ENCODE measurements at regions not wholly inside any gene's neighbourhood (a gene's known extent, or its start where the extent isn't known, plus 50 kb on each side); places are given as distances from the start of the nearest gene placed in this dataset.

DNA sequence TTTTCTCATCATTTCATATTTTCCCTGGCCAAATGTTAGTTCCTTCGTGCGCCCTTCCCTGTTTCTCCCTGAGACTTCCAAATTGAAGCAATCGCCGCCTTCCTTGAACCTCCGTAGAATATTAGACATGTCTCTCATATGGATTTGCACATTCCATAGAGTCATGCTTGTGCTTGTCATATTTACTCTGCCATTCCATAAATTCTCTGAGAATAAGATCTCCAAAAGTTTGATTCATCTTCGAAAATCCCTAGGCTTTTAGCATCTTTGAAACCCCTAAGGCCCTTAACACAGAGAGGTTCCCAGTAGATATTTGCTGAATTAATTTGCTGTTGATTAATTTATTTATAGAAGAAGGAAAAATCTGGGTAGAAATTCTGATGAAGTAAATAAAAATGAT lies 202.2 kb upstream of the PIK3C3 start:
- DNase-seq, result no peak

DNA sequence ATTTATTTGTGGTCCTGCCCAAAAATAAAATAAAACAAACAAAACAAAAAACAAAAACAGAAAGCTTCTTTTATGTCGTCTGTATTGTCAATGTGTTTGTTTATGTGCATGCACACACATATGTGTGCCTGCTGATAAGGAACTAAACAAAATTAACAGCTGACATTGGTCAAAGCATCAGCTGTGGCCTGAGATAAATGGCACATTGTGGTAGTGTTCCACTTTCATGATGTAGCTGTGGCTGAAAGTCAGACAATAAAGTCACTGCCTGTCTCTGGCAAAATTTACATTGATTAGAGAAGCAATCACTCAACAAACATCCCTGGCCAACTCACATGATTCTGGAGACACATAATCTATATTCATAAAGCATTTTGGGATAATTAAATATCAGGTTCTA lies 203.4 kb upstream of the PIK3C3 start:
- DNase-seq, result no peak

- DNase-seq, result no peak
These were observed 203.9 kb upstream of the PIK3C3 start for GRCh38 chr18:41751161-41751560.

GRCh38 chr18:41747723-41748242 lies 207.3 kb upstream of the PIK3C3 start:
- no peak for DNase-seq

- no peak for DNase-seq
These were observed 209.6 kb upstream of the PIK3C3 start for GRCh38 chr18:41745166-41746049.

GRCh38 chr18:41744421-41745030 lies 210.5 kb upstream of the PIK3C3 start:
- no peak for DNase-seq

GRCh38 chr18:41737218-41737617 lies 217.8 kb upstream of the PIK3C3 start:
- no peak for DNase-seq

- DNase-seq, result no peak
These were observed 220.1 kb upstream of the PIK3C3 start for GRCh38 chr18:41734917-41735316.

DNA sequence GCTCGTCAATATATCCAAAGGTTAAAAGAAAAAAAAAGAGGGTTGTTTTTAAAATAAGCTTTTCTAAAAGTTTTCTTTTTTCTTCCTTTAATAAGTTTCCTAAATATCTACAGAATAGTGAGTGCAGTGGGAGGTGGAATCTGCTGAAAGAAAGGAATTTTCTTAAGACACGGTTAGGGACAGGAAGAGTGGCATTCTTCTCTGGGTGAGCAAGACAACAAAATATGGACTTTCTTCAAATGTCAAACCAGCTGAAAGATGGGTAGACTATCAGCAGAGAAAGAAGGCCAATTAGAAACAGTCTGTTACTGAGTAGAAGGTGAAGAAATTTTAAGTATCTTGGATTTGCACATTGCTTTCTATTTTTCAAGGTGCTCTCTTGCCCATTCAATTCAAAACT lies 222.7 kb upstream of the PIK3C3 start:
- no peak for DNase-seq

DNA sequence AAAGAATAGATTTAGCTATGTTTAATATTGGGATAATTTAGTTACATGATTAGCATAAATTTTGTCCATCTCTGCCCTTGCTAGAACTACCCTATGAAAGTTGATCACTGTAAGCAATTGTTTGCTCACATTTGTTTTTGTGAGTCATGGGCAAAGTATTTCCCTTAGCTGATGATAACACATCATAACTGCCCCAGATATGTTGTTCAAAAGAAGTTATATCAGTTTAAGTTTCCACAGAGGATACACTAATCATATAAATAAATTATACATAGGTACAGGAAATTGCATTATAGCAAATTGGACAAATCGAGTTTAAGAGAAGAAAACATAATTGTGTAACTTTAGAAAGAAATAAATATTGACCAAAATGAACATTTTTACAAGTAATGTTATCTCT lies 223.2 kb upstream of the PIK3C3 start:
- no peak for DNase-seq

DNA sequence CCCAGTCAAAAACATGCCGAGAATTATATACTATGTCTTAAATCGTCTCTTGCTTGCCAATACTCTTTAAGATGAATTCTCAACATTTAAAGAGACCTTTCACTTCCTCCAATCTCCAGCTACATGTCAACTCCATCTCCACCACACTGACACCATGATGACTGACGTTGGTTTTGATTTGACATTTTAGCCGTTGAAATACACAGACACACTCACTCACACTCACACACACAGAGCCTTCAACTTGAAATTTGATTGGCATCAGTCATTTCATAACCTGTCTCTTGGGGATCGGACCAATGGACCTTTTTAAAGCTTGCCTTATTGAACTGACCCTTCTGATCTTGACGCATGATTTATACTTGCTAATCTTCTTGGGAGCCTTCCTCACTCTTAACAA lies 230.8 kb upstream of the PIK3C3 start:
- no peak for DNase-seq

DNA sequence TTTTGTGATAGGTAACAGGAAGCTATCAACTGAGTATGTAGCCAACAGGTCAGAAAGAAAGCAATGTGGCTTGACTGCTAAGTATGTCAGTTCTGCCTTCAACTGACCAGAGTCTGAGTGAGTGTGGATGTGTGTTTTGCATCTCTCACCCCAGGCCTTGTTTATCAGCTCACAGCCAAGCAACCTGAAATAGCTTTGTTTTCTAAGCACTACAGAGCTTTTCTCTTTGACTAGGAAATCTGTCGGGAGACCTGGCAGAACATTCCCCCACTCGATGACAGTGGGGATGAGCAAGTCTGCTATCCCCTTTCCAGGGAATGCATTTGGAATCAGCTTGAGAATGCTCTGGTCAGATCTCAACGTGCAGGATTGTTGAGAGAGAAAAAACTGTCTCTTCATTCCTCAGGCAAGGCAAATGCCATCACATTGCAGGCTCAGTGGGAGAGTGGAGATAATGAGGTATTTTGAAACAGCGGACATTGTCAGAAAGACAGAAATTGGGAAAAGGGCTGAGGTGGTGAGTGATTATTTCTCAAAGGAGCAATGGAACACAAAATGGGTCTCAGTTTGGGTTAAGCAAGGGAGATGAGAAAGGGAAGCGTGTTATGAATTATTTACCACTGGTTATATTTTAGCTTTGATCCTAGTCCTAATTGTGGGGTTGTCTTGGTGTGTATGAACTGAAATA lies 233.8 kb upstream of the PIK3C3 start:
- no peak for DNase-seq

DNA sequence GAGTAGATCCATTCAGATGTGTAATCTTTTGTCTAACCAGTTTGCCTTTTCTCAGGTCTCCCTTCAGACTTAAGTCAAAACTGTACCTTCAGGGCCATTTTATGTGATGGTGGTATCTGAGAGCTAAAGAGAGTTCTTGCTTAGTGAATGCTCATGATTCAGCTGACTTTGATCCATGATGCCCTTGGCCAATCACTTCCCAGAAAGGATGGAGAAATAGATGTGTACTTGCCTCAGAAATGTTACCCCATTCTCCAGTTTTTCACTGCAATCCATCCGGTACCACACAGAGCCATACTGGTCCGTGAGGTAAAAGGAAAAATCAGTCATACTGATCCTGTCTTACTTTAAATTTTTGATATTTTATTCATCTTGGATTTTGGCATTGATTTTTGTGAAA lies 234.8 kb upstream of the PIK3C3 start:
- DNase-seq, result no peak

- no peak for DNase-seq
These were observed 235.2 kb upstream of the PIK3C3 start for GRCh38 chr18:41719808-41720207.

- no peak for DNase-seq
These were observed 240.2 kb upstream of the PIK3C3 start for GRCh38 chr18:41714872-41715271.

GRCh38 chr18:41713969-41714825 lies 240.8 kb upstream of the PIK3C3 start:
- DNase-seq, result no peak

GRCh38 chr18:41706301-41706700 lies 248.7 kb upstream of the PIK3C3 start:
- DNase-seq, result no peak

- DNase-seq, result no peak
These were observed 251.1 kb upstream of the PIK3C3 start for GRCh38 chr18:41703744-41704530.

DNA sequence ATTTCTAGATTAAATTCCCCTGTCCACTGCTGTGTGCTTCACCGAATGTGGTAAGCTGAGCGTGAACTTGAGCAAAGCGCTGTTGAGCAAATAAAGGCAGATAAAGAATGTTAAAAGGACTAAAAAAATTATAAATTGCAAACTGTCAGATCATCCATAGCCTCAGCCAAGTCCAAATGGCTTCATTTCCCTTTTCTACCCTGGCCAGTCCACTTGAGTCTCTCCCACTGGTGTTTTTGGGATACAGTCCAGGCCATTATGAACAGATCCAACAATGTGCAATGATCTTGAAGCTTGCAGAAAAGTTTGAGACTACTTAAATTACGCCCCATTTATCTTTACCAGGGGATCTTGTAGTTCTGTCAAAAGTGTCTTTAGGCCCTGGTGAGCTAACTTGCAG lies 254.6 kb upstream of the PIK3C3 start:
- DNase-seq, result no peak

- DNase-seq, result no peak
These were observed 259.6 kb upstream of the PIK3C3 start for GRCh38 chr18:41695441-41695840.

GRCh38 chr18:41693008-41693407 lies 262.0 kb upstream of the PIK3C3 start:
- DNase-seq, result no peak
